HG03159 (cell line): ENCODE measurements at regions not wholly inside any gene's neighbourhood (a gene's known extent, or its start where the extent isn't known, plus 50 kb on each side); places are given as distances from the start of the nearest gene placed in this dataset.

Experiments used
- ATAC-seq: cut with Tn5 transposase; IDR thresholded peaks from one replicate; pipeline ENCODE4 v1.9.1; 2021; ENCODE audit warnings: mild to moderate bottlenecking, moderate library complexity; ENCODE audit not compliant: unreplicated experiment

- ATAC-seq, result no peak
Measured at GRCh38 chr13:58594747-58595600, 963.4 kb downstream of the PCDH17 start.

DNA sequence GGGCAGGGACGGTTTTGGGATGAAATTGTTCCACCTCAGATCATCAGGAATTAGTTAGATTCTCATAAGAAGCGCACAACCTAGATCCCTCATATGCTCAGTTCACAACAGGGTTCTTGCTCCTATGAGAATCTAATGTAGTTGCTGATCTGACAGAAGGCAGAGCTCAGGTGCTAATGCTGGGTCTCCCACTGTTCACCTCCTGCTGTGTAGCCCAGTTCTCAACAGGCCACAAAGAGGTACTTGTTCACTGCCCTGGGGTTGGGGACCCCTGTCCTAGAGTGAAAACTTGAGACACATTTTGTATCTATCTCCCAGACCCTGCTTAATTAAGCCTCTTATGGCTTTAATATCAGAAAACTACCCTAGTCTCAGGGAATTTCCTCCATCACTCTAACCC lies 966.0 kb downstream of the PCDH17 start:
- ATAC-seq, result no peak

DNA sequence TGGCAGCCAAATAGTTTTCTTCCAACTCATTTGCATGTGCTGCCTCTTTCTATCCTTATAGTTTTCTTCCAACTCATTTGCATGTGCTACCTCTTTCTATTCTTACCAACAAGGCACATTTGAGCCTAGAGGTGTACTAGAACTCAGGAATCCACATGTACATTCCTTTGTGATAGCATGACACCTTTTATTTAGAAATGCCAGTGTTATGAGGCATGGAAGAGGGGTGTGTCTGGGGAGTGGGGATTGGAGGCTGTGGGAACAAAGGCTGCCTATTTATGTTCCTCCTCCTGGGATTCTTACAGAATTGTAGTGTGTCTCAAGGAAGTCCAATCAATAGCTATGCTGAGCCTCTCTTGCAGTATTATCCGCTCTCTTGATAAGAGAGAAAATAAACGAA lies 966.7 kb downstream of the PCDH17 start:
- ATAC-seq, result no peak

GRCh38 chr13:58611117-58611516 lies 979.6 kb downstream of the PCDH17 start:
- no peak for ATAC-seq

- ATAC-seq, result no peak
Measured at GRCh38 chr13:58617880-58618665, 986.5 kb downstream of the PCDH17 start.

GRCh38 chr13:58619396-58620113 lies 988.0 kb downstream of the PCDH17 start:
- no peak for ATAC-seq

DNA sequence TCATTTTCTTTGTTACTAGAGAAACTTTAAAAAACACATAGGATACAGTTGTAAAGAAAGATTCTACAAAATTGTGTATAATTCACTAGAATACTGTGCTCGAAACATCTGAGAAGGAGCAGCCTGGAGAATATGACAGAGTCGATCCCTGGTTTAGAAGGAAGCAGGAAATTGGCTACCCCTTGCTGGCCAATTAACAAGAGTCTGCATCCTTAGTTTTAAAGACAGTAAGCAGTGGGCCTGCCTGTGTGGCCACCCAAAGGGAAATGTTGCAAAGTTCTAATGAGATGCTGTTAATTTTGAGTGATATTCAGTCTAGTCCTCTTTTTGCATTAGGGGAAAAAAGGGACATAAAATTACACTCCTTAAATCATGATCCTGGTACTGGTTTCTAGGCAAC lies 988.6 kb downstream of the PCDH17 start:
- ATAC-seq, result no peak

- no peak for ATAC-seq
Measured at GRCh38 chr13:58625703-58626389, 994.3 kb downstream of the PCDH17 start.

DNA sequence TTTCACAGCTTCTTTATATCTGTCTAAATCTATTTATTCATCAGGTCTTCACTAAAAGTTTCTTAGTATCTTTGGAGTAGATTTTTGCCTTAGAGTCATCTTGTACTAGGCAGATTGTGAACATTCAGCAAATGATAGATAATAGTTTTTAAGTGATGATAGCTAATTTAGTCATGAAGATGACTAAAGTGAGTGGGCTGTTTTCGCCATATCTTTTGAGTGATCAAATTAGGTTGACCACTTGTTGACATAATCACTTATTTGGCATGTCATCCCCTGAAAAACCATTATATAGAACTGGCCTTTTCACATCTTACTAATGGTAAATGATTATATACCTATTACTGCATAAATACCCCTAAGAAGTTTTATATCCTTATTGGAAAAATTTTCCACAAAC lies 999.2 kb downstream of the PCDH17 start:
- no peak for ATAC-seq

DNA sequence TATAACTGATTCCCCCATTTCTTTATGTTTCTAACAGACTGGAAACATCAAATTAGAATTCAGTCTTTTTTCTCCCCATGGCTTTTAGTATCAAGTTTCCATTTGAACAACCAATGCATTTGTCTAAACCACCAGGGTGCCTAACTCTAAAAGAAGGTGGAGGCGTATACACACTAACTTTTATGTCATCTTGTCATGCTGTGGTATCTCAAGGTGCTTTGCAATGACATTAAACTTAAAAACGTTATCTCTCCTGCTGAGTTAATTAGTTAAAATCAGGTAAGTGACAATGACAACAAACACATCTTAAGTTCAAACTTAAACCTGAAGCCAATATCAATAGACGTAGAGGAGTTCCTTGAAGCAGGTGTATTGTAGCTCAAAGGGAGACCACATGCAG lies 1001.7 kb downstream of the PCDH17 start:
- no peak for ATAC-seq

DNA sequence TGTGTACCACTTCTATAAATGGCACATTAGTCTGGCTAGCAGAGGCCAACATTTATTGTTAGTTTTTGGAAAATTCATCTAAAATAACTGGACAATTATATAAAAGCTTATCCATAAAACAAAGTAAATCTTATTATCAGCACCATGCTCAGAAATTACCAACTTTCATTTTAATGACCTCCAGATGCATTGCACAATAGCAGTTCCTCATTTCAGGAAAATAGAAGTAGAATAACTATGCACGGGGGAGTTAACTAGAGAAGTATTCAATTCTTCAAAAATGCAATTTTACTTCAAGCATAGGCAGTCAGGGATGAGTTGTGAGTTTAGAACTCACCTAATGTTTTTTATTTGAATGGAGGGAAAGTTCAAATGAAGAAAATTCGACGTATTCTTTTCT lies 1023.5 kb downstream of the PCDH17 start:
- no peak for ATAC-seq

- ATAC-seq, result no peak
Measured at GRCh38 chr13:58660826-58661225, 1029.3 kb downstream of the PCDH17 start.

DNA sequence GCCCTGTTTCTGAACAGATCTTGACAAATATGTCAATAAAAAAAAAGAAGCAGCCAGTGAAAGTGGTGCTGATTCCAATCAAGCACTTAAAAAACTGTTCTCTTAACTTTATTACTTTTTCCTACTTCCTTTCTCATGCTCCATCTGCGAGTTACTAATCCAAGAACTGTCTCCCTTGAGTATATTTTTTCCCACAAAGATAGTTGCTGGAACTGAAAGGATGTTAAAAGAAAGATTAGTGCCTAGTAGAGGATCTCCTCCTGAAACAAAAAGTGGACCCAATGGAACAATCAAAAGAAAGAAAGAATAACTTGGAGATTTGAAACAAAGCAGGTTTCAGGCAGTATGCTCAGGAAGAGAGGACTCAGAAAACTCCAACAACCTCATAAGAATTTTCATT lies 1034.8 kb downstream of the PCDH17 start:
- no peak for ATAC-seq

DNA sequence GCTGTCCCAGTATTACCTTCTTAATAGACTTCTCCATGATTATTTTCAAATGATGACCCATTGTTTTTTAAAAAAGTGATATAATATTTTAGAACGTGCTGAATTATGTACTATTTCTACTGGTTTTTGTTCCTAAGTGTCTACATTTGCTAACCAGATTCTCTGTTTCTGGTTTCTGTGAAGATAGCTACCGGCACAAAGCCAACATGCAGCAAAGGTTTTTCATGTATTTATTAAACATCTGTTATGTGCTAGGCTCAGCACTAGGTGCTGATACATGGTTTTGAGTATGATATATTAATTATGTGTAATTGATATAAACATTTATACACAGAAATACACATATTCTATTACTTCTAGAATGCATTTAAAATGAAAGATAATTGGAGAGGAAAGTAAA lies 1035.6 kb downstream of the PCDH17 start:
- no peak for ATAC-seq

- no peak for ATAC-seq
Measured at GRCh38 chr13:58680115-58680514, 1048.6 kb downstream of the PCDH17 start.

DNA sequence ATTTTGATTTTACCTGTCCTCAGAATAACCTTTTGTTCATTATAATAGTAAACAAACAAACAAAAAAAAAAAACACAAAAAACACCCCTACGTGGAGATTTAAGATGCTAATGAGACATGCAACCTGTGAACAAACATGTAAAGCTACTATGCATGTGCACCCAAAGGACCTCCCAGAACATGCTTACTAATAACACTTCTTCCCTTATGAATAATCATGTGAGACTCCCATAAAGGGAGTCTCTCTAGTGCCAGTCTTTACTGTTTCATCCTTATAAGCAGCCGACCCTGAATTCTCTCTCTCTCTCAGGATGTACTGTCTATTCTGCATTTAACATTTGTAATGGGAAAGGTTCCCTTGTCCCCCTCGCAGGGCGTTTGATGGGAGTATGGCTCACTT lies 1051.1 kb downstream of the PCDH17 start:
- ATAC-seq, result no peak

- ATAC-seq, result no peak
Measured at GRCh38 chr13:58687148-58687547, 1055.6 kb downstream of the PCDH17 start.

DNA sequence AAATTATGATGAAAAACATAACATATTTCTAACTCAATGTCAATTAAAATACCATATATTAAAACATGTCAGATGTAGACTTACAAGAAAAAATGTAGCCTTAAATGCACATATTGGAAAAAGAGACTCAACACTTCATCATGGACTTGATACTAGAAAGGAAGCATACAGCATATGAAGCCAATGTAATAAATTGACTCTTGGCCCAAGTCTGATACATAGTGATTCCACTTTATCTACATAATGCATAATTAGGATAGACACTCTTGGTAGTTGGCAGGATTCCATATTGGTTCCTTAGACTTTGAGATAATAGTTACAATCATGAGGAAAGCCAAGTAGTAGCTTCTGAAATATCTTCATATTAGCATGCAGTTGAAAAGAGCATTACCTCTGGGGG lies 1067.0 kb downstream of the PCDH17 start:
- ATAC-seq, result no peak

DNA sequence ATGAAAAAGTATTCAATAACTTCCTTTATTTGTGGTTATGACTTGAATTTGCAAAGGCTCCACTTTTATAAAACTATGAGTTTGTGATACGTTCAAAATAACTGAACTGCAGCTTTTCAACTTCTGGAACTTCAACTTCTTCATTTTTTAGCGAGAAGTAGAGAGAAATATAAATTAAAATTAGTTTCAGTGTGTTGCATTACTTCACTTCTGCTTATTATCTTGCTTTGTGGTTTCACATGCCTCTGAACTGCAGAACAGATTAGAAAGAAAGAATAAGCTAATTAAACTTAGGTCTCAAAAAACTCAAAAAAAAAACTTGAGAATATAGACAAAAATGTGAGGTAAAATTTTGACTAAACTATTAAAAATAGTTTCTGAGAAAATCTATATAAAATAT lies 1073.4 kb downstream of the PCDH17 start:
- no peak for ATAC-seq

GRCh38 chr13:58706421-58706820 lies 1074.9 kb downstream of the PCDH17 start:
- no peak for ATAC-seq

DNA sequence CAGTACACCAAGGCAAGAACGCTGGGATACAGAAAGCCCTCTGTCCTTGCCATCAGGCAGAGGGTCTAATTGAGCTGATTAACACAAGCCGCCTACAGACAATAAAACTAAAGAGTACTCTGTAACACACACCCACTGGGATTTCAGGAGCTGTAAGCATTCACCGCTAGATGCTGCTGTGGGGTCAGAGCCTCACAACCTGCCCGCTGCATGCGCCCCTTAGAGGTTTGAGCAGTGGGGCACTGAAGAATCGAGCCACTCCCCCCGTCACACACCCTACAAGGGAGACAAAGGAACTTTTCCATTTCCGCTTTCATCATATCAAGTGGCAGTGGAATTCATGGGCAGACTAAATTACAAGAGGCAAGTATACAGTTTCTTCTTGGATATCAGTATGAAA lies 1080.6 kb downstream of the PCDH17 start:
- no peak for ATAC-seq
